ENCODE measurements at regions not wholly inside any gene's neighbourhood (a gene's known extent, or its start where the extent isn't known, plus 50 kb on each side); places are given as distances from the start of the nearest gene placed in this dataset.
A peak's percentile ranks its signal among the peaks of the same experiment; 100 is the strongest.

DNA sequence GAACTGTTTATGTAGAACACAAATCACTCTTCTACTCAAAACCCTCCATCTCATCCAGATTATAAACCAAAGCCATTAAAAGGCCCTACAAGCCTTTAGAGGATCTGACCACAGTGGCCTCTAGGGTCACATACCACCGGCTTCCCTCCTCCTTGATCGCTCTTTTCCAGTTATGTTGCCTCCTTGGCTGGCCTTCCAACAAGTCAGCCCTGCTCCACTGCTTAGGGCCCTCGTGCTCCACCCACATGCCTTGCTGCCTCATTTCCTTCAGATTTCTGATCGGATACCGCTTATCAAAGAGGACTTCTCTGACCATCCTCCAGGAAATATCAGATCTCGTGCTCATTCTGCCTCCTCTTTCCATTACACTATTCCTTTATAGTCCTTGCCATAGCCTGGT is 139.4 kb upstream of the RAI14 start:
- peaks cover 8% of the 10 kb centered on the region for H3K27me3 Mint-ChIP-seq (ENCODE audit: insufficient read depth, low read depth, poor library complexity)
- Histone ChIP-seq H2AFZ (peak overlapping the region; percentile 53), H3K9me2 (ENCODE audit: insufficient read depth) (no peaks in the 10 kb centered on the region), H3F3A (replicated peaks; ENCODE audit: low read depth) (peaks cover 2% of the 10 kb centered on the region; the same call in 1 of the 2 replicates), H3K27ac (ENCODE audit: low read depth) (no peak overlapping the region), H3K4me3 (no peak overlapping the region), H3K36me3 (ENCODE audit: insufficient read depth) (no peaks in the 10 kb centered on the region), H3K79me2 (replicated peaks; ENCODE audit: insufficient read depth) (no peaks in the 10 kb centered on the region), H4K20me1 (replicated peaks; ENCODE audit: insufficient read depth) (no peaks in the 10 kb centered on the region), H3K27me3 (ENCODE audit: insufficient read depth) (no peaks in the 10 kb centered on the region), H3K4me2 (no peak overlapping the region), H3K4me1 (ENCODE audit: insufficient read depth) (peaks cover 7% of the 10 kb centered on the region)
- H3K4me1 Mint-ChIP-seq = peaks cover 9% of the 10 kb centered on the region
- TF ChIP-seq NANOG (IDR thresholded peaks at IDR 0.05; ENCODE audit: borderline replicate concordance) (no peak), CREB1 (CRISPR knock-in tag; IDR thresholded peaks at IDR 0.05; ENCODE audit: low read depth) (no peak), EZH2 (IDR thresholded peaks at IDR 0.05; ENCODE audit: low read depth, unreplicated experiment) (no peak), POLR2AphosphoS5 (IDR thresholded peaks at IDR 0.05; ENCODE audit: low read depth) (no peak), STAT1 (IDR thresholded peaks at IDR 0.05; ENCODE audit: unreplicated experiment) (no peak)
- TF ChIP-seq, protein P1, sequence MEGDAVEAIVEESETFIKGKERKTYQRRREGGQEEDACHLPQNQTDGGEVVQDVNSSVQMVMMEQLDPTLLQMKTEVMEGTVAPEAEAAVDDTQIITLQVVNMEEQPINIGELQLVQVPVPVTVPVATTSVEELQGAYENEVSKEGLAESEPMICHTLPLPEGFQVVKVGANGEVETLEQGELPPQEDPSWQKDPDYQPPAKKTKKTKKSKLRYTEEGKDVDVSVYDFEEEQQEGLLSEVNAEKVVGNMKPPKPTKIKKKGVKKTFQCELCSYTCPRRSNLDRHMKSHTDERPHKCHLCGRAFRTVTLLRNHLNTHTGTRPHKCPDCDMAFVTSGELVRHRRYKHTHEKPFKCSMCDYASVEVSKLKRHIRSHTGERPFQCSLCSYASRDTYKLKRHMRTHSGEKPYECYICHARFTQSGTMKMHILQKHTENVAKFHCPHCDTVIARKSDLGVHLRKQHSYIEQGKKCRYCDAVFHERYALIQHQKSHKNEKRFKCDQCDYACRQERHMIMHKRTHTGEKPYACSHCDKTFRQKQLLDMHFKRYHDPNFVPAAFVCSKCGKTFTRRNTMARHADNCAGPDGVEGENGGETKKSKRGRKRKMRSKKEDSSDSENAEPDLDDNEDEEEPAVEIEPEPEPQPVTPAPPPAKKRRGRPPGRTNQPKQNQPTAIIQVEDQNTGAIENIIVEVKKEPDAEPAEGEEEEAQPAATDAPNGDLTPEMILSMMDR (conservative IDR thresholded peaks at IDR 0.05; ENCODE audit: low read depth in 2 of 2) = no peak
- DNase-seq (ENCODE audit: low spot score) (no peak), ATAC-seq (no peak)
- no peaks in the 10 kb centered on the region; the same call in 2 of the 3 replicates for H3K36me3 Mint-ChIP-seq (ENCODE audit: low read depth)
- no peaks in the 10 kb centered on the region for H3K9me3 Mint-ChIP-seq
- H3K4me3 Mint-ChIP-seq = no peak overlapping the region
- H3K27ac Mint-ChIP-seq = no peak overlapping the region

DNA sequence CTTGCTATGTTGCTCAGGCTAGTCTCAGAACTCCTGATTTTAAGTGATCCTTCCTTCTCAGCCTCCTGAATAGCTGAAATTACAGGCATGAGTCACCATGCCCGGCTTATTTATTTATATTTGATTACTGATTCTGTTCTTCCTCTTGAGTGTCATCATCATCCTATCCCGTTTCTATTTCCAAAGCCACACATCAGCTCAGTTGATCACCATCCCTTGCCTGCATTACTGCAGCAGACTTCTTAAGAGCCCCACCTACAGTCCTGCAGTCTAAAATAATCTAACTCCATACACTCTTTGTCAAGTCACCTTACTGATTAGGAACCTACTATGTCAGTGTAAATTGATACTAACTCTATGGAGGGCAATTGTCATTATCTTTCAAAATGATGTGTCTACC is 138.9 kb upstream of the RAI14 start:
- ATAC-seq (no peak), DNase-seq (ENCODE audit: low spot score) (no peak)
- H4K20me1 ChIP-seq (replicated peaks; ENCODE audit: insufficient read depth) = no peaks in the 10 kb centered on the region
- no peak overlapping the region for H3K4me2 ChIP-seq
- H3K27ac ChIP-seq (ENCODE audit: low read depth) = no peak overlapping the region
- H3K36me3 ChIP-seq (ENCODE audit: insufficient read depth) = no peaks in the 10 kb centered on the region
- Mint-ChIP-seq H3K9me3 (no peaks in the 10 kb centered on the region), H3K36me3 (ENCODE audit: low read depth) (no peaks in the 10 kb centered on the region; the same call in 2 of the 3 replicates), H3K27me3 (ENCODE audit: insufficient read depth, low read depth, poor library complexity) (peaks cover 8% of the 10 kb centered on the region), H3K27ac (no peak overlapping the region), H3K4me3 (no peak overlapping the region), H3K4me1 (peaks cover 10% of the 10 kb centered on the region)
- no peaks in the 10 kb centered on the region for H3K79me2 ChIP-seq (replicated peaks; ENCODE audit: insufficient read depth)
- peaks cover 6% of the 10 kb centered on the region; the same call in 1 of the 2 replicates for H3F3A ChIP-seq (replicated peaks; ENCODE audit: low read depth)
- no peaks in the 10 kb centered on the region for H3K27me3 ChIP-seq (ENCODE audit: insufficient read depth)
- H3K4me3 ChIP-seq = no peak overlapping the region
- H3K9me2 ChIP-seq (ENCODE audit: insufficient read depth) = no peaks in the 10 kb centered on the region
- no peak overlapping the region for H2AFZ ChIP-seq
- peaks cover 10% of the 10 kb centered on the region for H3K4me1 ChIP-seq (ENCODE audit: insufficient read depth)
- TF ChIP-seq NANOG (IDR thresholded peaks at IDR 0.05; ENCODE audit: borderline replicate concordance) = no peak
- TF ChIP-seq, protein P2, sequence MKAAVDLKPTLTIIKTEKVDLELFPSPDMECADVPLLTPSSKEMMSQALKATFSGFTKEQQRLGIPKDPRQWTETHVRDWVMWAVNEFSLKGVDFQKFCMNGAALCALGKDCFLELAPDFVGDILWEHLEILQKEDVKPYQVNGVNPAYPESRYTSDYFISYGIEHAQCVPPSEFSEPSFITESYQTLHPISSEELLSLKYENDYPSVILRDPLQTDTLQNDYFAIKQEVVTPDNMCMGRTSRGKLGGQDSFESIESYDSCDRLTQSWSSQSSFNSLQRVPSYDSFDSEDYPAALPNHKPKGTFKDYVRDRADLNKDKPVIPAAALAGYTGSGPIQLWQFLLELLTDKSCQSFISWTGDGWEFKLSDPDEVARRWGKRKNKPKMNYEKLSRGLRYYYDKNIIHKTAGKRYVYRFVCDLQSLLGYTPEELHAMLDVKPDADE (IDR thresholded peaks at IDR 0.05) = no peak
- TF ChIP-seq, protein P1 (conservative IDR thresholded peaks at IDR 0.05; ENCODE audit: low read depth in 2 of 2) = no peak
- no peak for TF ChIP-seq STAT1 (IDR thresholded peaks at IDR 0.05; ENCODE audit: unreplicated experiment)
- TF ChIP-seq, protein P3, sequence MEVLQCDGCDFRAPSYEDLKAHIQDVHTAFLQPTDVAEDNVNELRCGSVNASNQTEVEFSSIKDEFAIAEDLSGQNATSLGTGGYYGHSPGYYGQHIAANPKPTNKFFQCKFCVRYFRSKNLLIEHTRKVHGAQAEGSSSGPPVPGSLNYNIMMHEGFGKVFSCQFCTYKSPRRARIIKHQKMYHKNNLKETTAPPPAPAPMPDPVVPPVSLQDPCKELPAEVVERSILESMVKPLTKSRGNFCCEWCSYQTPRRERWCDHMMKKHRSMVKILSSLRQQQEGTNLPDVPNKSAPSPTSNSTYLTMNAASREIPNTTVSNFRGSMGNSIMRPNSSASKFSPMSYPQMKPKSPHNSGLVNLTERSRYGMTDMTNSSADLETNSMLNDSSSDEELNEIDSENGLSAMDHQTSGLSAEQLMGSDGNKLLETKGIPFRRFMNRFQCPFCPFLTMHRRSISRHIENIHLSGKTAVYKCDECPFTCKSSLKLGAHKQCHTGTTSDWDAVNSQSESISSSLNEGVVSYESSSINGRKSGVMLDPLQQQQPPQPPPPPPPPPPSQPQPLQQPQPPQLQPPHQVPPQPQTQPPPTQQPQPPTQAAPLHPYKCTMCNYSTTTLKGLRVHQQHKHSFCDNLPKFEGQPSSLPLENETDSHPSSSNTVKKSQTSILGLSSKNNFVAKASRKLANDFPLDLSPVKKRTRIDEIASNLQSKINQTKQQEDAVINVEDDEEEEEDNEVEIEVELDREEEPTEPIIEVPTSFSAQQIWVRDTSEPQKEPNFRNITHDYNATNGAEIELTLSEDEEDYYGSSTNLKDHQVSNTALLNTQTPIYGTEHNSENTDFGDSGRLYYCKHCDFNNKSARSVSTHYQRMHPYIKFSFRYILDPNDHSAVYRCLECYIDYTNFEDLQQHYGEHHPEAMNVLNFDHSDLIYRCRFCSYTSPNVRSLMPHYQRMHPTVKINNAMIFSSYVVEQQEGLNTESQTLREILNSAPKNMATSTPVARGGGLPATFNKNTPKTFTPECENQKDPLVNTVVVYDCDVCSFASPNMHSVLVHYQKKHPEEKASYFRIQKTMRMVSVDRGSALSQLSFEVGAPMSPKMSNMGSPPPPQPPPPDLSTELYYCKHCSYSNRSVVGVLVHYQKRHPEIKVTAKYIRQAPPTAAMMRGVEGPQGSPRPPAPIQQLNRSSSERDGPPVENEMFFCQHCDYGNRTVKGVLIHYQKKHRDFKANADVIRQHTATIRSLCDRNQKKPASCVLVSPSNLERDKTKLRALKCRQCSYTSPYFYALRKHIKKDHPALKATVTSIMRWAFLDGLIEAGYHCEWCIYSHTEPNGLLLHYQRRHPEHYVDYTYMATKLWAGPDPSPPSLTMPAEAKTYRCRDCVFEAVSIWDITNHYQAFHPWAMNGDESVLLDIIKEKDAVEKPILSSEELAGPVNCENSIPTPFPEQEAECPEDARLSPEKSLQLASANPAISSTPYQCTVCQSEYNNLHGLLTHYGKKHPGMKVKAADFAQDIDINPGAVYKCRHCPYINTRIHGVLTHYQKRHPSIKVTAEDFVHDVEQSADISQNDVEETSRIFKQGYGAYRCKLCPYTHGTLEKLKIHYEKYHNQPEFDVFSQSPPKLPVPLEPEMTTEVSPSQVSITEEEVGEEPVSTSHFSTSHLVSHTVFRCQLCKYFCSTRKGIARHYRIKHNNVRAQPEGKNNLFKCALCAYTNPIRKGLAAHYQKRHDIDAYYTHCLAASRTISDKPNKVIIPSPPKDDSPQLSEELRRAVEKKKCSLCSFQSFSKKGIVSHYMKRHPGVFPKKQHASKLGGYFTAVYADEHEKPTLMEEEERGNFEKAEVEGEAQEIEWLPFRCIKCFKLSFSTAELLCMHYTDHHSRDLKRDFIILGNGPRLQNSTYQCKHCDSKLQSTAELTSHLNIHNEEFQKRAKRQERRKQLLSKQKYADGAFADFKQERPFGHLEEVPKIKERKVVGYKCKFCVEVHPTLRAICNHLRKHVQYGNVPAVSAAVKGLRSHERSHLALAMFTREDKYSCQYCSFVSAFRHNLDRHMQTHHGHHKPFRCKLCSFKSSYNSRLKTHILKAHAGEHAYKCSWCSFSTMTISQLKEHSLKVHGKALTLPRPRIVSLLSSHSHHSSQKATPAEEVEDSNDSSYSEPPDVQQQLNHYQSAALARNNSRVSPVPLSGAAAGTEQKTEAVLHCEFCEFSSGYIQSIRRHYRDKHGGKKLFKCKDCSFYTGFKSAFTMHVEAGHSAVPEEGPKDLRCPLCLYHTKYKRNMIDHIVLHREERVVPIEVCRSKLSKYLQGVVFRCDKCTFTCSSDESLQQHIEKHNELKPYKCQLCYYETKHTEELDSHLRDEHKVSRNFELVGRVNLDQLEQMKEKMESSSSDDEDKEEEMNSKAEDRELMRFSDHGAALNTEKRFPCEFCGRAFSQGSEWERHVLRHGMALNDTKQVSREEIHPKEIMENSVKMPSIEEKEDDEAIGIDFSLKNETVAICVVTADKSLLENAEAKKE (CRISPR knock-in tag; IDR thresholded peaks at IDR 0.05) = no peak
- no peak for TF ChIP-seq EZH2phosphoT487 (IDR thresholded peaks at IDR 0.05; ENCODE audit: unreplicated experiment)
- TF ChIP-seq CREB1 (CRISPR knock-in tag; IDR thresholded peaks at IDR 0.05; ENCODE audit: low read depth) = no peak

Measured in GM23338 (cell line).